ENCODE measurements at regions not wholly inside any gene's neighbourhood (a gene's known extent, or its start where the extent isn't known, plus 50 kb on each side); places are given as distances from the start of the nearest gene placed in this dataset.
"Not testable (repeated sequence)": the region's sequence is repeated elsewhere in the genome, so short reads cannot be mapped to it uniquely, and the experiment has no call there.

DNA sequence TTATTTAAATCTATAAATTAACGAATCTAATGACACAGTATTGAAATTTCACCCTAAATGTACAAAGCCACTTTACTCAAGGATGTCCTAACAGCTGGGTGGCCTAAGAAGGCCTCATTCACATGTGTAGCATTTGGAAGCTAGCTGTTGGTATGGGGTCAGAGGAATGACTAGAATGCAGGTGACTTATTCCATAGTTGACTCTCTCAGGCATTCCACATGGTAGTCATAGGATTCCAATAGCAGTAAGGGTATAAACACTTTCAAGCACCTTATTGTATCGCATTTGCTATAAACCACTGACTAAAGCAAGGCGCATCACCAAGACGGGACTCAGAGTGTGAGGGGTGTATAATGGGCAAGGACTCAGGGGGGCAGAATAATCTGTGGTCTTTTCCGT lies 294.8 kb upstream of the EPHA3 start:
- no peak for DNase-seq

DNA sequence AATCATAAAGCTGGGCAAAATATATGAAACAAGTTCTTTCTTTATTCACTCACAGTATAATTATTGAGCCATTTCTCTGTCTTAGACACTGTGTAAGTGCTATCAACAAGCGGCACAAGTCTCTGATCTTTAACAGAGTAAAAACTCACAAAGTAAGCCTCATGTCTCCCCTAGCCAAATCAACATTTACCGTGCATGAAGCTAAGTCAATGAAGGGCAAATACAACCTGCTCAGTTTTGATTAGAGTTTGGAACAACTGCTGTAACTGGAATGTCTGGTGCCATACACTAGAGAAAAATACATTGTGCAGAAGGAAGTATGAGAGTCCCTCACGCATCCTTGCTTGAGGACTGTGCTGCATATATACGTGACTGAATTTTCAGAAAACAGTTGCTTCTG lies 291.0 kb upstream of the EPHA3 start:
- DNase-seq, result no peak

DNA sequence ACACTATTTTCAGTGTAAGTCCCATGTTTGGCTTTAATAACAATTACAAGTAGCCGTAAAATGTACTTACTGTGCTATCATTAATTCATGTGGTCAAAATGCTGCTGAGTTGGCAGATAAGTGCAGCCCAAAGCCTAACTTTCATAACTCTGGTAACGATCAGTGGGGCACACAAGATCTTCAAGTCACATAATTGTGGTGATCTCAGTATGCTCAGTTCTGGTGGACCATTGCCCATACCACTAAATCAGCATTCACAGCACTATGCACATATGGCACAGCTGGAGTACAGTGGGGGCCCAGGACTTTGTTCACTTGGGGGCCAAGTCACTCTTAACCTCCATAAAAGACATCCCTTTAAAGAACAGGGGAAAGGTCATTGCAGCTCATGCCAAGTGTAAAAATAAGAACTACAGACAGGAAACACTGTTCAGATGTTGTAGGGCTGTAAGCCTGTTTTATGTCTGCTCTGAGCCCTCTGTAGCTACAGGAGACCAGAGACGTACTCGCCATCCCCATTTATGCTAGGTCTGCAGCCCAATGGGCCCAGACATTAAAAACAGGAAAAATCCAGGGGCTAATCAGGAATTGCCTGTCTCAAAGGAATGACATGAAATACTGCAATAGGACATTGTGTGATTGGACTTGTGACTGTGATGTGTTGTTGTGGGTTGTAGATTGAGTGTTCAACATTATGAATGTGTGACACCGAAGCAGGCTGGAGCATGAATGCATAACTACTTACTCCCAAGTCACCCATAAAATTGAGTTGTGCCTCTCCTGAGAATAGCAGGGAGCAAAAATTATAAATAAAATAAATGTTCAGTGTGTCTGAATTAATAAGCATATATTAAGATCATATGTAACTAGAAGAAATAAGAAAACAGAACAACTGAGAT lies 282.5 kb upstream of the EPHA3 start:
- no peak for DNase-seq

DNA sequence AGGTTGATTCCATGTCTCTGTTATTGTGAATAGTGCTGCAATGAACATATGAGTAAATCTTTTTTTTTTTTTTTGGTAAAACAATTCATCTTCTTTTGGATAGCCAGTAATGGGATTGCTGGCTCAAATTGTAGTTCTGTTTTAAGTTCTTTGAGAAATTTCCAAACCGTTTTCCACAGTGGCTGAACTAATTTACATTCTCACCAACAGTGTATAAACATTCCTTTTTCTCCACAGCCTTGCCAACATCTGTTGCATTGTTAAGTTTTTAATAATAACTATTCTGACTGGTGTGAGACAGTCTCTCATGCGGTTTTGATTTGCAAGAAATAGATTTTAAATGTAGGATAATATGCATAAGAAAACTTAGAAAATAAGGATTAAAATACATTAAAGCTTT lies 279.0 kb upstream of the EPHA3 start:
- no peak for DNase-seq

DNA sequence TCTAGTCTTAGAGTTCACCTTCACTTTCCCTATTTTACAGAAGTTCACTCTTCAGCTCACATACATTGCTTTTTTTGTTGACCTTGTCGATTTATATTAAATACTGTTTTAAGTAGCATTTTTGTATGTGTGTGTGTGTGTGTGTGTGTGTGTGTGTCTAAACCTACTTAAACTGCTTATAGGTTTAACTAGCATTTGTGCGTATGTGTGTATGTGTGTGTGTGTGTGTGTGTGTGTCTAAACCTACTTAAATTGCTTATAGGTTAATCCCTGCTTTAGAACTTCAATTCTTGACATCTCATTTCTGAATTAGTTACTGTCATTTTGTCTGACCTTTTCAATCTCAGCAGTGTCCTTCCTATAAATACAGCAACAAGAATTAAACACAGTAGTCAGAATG lies 254.8 kb upstream of the EPHA3 start:
- DNase-seq, result no peak

DNA sequence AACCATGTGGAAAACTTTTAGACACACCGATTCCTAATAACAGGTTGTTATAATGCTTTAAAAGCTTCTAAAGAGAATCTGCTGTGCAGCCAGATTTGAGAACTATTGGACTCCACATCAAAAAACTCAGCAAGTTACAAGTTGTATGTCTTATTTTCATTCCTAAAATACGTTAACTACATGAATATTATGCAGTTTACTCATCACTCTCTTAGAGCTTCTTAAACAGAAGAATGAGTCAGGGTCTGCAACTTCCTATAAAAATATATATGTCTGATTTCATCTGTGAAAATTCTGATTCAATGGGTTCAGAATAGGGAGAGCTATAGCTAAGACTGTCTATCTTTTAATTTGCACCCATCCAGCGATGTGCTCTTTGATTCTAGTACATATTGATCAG lies 244.2 kb upstream of the EPHA3 start:
- DNase-seq, result no peak

DNA sequence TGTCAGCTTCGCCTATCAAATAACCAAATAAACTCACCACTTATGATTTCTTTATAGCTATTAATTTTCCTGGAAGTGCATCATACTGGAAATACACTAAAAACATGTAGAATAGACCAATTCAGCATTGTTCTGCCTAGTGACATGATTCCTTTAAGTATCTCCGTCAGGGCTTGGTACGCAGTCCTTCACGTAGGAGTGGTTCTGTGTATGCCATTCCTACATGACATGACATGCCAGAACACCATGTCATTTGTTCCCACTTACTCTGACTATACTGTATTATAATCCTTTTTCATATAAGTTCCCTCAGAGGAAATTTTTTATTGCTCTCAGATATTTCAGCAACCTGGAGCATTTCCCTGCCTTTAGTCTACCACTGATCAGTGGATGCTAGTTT lies 230.7 kb upstream of the EPHA3 start:
- no peak for DNase-seq

DNA sequence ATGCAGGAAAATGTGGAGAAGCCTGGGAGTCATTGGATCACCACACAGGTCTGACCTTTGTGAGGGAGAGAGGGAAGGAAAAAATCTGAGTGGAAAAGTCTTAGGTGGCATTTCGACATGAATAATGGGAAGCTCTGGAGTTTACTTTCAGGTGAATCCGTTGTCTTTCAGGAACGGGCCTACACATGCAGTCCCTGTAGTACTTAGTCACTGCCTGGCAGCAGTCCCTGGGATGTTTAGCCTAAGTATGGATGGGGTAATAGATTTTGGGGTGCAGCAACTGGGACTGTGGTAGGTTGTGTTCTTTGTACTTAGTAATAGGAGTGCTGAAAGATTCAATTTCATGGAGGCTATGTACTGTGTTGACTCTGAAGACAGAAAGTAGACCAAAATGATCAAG lies 227.5 kb upstream of the EPHA3 start:
- no peak for DNase-seq

DNA sequence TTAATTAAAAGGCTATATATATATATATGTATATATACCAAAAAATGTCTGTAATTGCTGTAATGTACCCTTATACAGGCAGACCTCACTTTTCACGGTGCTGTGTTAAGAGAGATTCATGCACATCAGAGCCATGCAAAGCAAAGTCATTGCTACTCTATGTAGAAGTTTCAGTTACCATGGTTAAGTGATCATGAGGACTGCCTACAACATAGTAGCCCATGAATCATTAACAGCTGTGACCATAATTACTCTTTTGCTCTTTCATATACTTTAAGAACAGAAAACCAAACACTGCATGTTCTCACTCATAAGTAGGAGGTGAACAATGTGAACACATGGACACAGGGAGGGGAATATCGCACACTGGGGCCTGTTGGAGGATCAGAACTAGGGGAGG lies 225.3 kb upstream of the EPHA3 start:
- DNase-seq, result no peak

DNA sequence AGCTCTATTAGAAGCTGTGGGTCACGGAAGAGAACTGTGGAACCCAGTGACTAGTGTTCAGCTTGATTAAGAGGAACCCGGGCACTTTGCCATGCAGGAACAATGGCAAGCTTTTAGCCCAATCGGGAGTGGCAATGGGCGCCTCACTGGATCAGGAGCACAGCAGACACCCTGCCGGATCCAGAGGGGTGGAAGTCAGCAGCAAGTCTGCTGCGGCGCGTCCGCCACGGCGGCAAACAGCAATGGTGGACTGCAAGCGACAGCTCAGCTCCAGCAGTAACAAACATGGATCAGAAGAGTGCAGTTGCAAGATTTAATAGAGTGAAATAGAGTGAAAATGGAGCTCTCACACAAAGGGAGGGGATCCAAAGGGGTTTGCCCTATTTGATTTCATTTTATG lies 220.8 kb upstream of the EPHA3 start:
- DNase-seq, result not testable (repeated sequence)

DNA sequence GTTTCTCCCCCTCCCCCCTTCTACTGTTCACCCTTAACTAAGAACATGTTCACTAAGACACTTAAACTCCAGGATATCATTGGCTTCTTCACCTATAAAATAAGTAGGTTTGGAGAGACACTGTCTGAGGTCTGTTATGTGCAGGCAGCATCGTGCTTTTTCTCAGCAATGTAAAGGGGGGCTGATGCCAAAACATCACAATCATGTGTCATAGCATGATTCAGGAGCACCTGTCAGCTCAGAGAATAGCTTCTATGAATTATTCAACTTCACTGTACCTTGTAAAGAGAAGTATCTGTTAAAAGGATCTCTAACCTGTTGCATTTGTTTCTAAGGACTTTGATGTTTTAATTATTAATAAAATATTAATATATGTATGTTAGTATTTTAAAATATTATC lies 211.4 kb upstream of the EPHA3 start:
- no peak for DNase-seq

DNA sequence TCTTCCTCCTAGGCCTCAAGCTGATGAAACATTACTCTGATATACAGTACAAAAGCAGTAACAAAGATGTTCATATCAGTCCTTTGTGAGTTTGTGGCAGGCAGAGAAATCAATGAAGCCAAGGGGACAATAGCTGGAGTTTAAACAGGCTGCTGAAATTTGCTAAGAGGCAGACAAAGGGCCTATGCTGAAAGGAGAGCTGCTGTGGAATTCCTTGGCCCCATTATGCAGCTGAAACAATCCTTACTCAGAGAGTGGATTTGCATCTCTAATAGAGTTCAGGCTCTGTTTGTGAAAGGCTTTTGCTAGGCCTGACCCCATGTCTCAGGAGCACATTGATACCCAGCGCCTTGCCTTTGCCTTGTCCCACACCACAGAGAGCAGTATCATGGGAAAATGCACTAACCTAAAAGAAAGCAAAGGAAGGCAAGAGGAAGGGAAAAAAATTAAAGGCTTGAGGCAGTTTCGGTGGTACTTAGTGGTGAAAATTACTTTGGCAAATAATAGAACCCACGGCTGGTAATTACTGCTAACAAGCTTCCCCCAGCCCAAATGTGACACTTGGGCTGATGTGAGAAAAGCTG lies 195.0 kb upstream of the EPHA3 start:
- DNase-seq, result no peak

DNA sequence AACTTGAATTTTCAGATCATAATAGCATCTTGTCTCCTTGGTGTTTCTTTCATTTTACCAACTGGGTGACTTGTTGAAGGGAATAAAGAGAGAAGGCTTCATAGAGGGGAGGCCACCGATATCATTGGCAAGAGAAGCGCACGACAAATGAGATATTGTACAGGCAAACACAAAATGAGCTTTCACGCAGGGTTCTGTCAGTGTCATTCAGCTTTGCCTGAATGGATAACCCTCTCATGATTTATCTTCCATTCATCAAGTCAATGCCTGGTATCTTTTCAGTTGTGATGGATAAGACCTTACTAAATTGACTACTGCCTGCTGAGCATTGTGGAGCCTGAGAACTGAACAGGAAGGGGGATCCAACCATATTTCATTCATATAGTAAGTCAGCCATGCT lies 188.6 kb upstream of the EPHA3 start:
- DNase-seq, result no peak

DNA sequence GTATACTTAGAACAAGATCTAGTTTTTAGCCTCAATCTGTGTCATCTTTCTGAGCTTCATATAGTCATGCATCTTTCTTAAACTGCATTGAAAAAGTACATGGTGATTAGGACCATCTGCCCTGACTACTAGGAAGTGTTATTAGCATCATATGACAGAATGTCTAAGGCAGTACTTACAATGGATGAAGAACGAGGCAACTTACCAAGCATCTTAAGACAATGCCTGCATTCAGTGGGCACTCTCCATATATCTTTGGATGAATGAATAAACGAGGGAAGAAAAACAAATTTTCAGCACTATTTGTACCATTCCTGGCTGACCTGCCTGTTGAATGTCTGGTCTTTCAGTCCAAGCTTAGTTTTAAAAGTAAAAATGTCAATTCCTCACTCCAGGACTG lies 185.4 kb upstream of the EPHA3 start:
- DNase-seq, result no peak

DNA sequence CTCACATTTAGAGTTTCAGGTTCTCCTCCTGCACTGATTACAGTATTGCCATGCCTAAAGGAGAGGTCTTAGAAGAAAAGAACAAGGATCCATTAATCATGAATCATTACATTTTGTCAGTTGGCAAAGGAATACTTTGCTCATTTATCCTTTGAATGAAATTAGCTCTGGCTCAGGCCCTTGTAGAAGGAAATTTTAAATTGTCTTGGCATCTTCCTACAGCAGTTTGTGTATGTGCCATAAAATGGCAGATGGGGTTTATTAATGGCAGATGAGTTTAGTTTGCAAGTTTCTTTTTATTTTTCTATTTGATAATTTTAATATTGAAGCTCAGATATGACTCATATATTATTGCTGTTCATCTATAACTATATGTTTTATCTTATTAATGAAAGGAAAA lies 181.2 kb upstream of the EPHA3 start:
- no peak for DNase-seq

DNA sequence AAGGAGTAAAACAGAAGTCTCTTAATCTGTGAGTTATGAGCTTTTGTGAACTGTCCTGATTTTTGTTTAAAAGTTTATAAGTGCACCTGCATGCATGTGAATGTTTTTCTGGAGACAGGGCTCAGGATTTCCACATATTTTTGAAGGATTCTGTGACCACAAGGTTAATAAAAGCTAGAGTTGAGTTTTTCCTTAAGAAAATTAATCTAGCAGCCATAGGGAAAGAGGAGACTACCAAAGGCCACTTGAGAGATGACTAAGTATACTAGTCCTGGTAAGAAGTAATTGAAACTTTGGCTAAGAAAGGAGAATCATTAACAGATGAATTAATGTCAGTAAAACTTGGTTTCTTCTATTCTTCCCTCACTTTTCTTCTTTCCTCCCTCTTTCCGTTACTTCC lies 176.8 kb upstream of the EPHA3 start:
- no peak for DNase-seq

DNA sequence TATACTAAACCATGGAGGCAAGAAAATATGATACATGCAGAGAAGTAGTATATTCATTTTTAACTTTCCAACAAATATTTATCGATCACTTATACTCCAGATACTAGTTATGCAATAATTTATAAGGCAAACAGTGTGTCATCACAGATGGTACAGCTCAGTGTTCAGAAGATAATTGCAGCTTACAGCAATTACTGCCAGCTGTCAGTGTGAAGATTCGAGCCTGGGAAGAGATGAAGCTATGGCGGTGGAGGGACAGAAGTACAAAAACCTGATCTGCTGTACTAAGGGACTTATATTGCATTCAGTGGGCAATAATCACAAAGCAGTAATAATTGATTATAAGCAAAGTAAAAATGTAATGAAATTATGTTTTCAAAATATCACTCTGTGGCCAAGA lies 170.6 kb upstream of the EPHA3 start:
- DNase-seq, result no peak

DNA sequence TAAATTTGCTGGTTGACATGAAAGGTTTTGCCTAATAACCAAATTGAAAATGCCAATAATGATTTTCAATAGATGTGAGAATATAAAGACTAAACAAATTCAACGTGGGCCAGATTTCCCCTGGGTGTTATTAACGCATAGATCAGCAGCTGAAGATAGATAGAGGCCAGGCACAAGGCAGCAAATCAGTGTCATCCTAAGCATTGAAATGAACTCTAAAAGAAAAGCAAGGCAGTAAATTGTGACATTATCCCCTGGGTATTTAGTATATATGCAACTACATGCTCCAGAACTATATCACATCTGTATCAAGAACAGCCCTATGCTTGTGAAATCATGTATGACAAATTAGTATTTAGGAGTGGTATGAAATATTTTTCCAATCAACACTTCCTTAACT lies 167.1 kb upstream of the EPHA3 start:
- DNase-seq, result no peak

DNA sequence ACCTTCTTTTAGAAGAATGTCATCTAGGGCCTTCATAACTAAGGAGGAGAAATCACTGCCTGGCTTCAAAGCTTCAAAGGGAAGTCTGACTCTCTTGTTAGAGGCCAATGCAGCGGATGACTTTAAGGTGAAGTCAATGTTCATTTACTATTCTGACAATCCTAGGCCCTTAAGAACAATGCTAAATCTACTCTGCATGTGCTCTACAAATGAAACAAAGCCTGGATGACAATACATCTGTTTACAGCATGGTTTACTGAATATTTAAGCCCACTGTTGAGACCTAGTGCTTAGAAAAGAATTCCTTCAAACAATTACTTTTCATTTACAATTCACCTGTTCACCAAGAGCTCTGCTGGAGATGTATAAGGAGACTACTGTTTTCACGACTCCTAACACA lies 160.4 kb upstream of the EPHA3 start:
- no peak for DNase-seq

DNA sequence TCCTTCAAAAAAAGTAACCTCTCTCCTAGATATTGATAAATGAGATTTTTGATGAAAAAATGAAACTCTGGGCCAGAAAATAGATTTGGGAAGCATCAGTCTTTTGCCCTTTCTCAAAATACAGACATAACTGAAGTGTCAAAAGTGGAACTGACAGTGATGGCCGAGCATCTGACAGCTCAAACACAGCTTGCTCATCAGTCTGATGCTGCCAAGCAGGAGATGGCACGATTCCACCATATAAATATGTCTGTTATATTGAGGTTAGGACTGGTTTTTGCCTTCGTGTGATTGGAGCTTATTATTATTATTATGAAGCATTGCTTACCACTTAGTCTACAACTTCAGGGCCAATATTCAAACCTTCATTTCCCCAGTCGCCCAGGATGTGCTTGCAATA lies 152.6 kb upstream of the EPHA3 start:
- no peak for DNase-seq

DNA sequence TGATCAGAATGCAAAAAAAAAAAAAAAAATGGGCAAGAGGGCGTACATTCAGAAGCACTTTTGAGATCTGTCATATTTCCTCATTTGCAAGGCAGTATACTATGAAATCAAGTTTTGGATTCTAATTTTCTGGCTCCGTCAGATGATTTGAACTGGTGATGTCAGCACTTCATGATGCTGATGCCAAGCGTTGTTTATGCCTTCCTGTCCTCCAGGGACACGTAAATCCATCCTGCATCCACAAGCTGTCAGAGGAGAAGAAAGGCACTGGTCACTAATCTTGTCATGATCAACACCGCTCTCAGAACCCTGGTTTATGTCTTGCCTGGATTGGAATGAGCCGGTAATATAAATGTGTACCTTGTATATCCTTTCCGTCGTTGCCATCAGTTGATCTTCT lies 152.1 kb upstream of the EPHA3 start:
- no peak for DNase-seq

DNA sequence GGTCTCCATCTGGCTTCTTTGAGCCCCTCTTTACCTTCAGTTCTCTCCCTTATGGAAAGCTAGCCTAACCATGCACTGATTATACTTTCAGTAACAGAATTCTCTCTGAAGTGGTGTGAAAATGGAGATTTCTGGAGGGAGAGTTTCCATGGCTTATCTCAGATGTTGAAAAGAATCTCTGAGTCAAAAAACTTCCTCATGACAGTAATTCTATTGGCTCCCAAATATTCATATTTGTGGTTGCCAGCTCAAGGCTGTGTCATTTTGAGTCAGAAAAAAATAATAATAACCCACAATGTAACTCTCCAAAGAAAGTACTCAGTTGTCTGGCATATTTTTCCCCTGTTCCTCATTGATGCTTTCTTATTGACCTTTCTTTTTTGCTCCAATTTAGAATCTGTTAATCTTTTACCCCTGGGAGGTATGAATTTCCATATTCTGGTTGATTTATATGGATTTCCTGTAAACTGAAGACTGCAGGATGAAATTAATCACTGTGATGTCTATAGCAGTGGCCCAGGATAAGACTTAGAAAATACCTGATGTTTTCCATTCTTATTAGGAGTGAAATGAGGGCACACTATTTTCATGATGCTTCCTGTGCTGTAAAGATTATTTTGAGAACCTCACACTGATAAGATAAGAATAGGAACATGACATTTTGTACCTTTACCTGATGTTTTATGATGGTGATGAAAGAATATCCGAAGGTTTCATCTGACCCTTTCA lies 149.5 kb upstream of the EPHA3 start:
- no peak for DNase-seq

DNA sequence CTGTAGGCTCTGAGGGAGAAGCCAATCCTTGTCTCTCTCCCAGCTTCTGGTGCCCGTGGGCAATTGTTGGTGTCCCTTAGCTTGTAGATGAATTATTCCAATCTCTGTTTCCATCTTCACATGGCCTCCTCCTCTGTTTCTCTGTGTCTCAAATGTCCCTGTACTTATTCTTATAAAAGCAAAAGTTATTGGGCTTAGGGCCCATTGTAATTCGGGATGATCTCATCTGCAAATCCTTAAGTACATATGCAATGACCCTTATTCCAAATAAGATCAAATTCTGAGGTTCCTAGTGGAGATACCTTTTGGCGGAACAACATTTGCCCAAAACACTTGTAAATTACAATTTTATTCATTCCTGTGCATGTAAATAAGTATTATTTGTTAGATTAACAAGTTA lies 147.4 kb upstream of the EPHA3 start:
- DNase-seq, result no peak

DNA sequence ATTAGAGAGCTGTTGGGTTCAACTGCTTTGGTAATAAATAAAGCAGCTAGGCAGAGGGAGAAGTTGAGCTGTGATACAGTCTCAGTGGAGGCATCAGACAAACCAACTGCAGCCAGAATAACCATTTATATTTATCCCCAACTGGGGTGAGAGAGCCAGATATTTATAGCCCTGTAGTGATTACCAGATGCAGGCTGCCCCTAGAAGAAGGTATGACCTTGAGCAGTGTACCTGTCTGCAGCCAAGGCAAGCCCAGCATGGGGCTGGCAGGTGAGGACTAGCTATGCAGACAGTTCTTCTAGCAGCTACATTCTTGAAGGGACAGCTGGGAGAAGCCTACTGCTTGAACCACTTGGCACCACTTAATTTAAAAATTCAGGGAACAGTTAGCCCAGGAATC lies 144.4 kb upstream of the EPHA3 start:
- no peak for DNase-seq
